ENCODE measurements at regions not wholly inside any gene's neighbourhood (a gene's known extent, or its start where the extent isn't known, plus 50 kb on each side); places are given as distances from the start of the nearest gene placed in this dataset.

DNA sequence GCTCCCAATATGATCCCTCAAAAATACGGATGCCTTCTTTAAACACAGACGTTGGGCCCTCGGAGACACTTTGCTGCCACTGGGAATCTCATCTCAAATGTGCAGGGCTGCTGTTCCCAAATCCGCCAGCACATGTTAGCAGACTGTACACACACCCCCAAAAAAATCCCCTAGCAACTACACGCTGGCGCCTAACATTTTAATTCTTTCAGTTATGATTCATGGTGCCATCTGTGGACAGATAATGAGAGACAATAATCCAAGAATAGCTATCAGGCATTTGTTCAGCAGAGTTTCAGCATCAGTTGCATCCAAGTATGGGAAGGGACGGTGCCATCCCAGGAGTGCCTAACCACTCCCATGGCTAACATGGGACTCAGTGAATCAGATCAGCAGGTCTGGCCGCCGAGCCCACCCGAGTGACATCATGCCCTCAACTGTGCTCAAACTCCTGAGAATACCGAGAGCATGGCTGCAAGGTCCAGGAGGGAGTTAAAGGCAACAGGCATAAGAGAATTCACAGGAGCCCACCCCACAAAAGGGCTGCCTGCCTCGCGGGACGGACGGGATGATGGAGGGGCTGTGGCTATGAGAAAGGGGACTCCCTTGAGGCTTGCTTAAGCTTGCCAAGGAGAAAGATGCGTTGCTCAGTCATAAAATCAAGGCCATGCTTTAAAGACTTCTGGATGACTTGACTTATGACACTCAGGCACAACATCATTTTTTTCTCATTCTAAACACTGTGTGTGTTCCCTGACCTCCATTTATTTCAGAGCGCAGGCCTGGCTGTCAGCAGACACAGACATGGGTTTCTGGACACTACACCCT lies 337.0 kb downstream of the SHANK2 start (continued):
- TF ChIP-seq, protein P1, sequence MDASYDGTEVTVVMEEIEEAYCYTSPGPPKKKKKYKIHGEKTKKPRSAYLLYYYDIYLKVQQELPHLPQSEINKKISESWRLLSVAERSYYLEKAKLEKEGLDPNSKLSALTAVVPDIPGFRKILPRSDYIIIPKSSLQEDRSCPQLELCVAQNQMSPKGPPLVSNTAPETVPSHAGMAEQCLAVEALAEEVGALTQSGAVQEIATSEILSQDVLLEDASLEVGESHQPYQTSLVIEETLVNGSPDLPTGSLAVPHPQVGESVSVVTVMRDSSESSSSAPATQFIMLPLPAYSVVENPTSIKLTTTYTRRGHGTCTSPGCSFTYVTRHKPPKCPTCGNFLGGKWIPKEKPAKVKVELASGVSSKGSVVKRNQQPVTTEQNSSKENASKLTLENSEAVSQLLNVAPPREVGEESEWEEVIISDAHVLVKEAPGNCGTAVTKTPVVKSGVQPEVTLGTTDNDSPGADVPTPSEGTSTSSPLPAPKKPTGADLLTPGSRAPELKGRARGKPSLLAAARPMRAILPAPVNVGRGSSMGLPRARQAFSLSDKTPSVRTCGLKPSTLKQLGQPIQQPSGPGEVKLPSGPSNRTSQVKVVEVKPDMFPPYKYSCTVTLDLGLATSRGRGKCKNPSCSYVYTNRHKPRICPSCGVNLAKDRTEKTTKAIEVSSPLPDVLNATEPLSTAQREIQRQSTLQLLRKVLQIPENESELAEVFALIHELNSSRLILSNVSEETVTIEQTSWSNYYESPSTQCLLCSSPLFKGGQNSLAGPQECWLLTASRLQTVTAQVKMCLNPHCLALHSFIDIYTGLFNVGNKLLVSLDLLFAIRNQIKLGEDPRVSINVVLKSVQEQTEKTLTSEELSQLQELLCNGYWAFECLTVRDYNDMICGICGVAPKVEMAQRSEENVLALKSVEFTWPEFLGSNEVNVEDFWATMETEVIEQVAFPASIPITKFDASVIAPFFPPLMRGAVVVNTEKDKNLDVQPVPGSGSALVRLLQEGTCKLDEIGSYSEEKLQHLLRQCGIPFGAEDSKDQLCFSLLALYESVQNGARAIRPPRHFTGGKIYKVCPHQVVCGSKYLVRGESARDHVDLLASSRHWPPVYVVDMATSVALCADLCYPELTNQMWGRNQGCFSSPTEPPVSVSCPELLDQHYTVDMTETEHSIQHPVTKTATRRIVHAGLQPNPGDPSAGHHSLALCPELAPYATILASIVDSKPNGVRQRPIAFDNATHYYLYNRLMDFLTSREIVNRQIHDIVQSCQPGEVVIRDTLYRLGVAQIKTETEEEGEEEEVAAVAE (CRISPR knock-in tag; IDR thresholded peaks at IDR 0.05; ENCODE audit: borderline replicate concordance), result no peak
- TF ChIP-seq ZBTB3 (CRISPR knock-in tag; IDR thresholded peaks at IDR 0.05; ENCODE audit: borderline replicate concordance, low read depth), result no peak
- TF ChIP-seq, protein P2, sequence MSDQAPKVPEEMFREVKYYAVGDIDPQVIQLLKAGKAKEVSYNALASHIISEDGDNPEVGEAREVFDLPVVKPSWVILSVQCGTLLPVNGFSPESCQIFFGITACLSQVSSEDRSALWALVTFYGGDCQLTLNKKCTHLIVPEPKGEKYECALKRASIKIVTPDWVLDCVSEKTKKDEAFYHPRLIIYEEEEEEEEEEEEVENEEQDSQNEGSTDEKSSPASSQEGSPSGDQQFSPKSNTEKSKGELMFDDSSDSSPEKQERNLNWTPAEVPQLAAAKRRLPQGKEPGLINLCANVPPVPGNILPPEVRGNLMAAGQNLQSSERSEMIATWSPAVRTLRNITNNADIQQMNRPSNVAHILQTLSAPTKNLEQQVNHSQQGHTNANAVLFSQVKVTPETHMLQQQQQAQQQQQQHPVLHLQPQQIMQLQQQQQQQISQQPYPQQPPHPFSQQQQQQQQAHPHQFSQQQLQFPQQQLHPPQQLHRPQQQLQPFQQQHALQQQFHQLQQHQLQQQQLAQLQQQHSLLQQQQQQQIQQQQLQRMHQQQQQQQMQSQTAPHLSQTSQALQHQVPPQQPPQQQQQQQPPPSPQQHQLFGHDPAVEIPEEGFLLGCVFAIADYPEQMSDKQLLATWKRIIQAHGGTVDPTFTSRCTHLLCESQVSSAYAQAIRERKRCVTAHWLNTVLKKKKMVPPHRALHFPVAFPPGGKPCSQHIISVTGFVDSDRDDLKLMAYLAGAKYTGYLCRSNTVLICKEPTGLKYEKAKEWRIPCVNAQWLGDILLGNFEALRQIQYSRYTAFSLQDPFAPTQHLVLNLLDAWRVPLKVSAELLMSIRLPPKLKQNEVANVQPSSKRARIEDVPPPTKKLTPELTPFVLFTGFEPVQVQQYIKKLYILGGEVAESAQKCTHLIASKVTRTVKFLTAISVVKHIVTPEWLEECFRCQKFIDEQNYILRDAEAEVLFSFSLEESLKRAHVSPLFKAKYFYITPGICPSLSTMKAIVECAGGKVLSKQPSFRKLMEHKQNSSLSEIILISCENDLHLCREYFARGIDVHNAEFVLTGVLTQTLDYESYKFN (CRISPR knock-in tag; conservative IDR thresholded peaks at IDR 0.05), result no peak
